Natural killer cell treated with Interleukin-12 subunit alpha and Interleukin-12 subunit beta and Interleukin-15 and Interleukin-18, amount 100 ng/mL, for 72 hours (primary cell): ENCODE measurements at regions not wholly inside any gene's neighbourhood (a gene's known extent, or its start where the extent isn't known, plus 50 kb on each side); places are given as distances from the start of the nearest gene placed in this dataset.

Source experiments
- ATAC-seq, 2 donors: fragments of 150-1000 bp; cut with Tn5 transposase in 1 of 2; sonication (Bioruptor Pico), chemical (Tn5 transposase) in 1 of 2; 2 replicates each; pipeline ENCODE4 v1.10.0; 2021
- DNase-seq: peaks from one replicate; pipeline ENCODE4 v3.0.0; 2022; ENCODE audit warnings: low spot score
- H3K27ac Mint-ChIP-seq, 2 donors: 1 replicate in 1 of 2; 2 replicates in 1 of 2; pipeline ENCODE4 v1.8.0; 2022; ENCODE audit warnings: mixed read lengths in 2 of 2, mild to moderate bottlenecking in 1 of 2, moderate library complexity in 1 of 2
- H3K27me3 Mint-ChIP-seq, 2 donors: 1 replicate in 1 of 2; 2 replicates in 1 of 2; pipeline ENCODE4 v1.8.0; 2022; ENCODE audit warnings: mixed read lengths in 2 of 2
- H3K36me3 Mint-ChIP-seq: one replicate; pipeline ENCODE4 v1.8.0; 2022; ENCODE audit warnings: mixed read lengths
- H3K4me1 Mint-ChIP-seq, 2 donors: 1 replicate in 1 of 2; 2 replicates in 1 of 2; pipeline ENCODE4 v1.8.0; 2022; ENCODE audit warnings: low read depth in 2 of 2, mixed read lengths in 2 of 2, mild to moderate bottlenecking in 1 of 2
- H3K4me3 Mint-ChIP-seq: one replicate; pipeline ENCODE4 v1.8.0; 2022; ENCODE audit warnings: mixed read lengths
- H3K9me3 Mint-ChIP-seq: 2 replicates; pipeline ENCODE4 v1.8.0; 2022; ENCODE audit warnings: mixed read lengths

- ATAC-seq (no peak), DNase-seq (no peak)
- H3K36me3 Mint-ChIP-seq = peaks cover 6% of the 10 kb centered on the region
- no peak overlapping the region for H3K27ac Mint-ChIP-seq
- no peaks in the 10 kb centered on the region for H3K27me3 Mint-ChIP-seq
- H3K4me3 Mint-ChIP-seq = no peak overlapping the region
- no peaks in the 10 kb centered on the region for H3K4me1 Mint-ChIP-seq
- H3K9me3 Mint-ChIP-seq = peaks cover 3% of the 10 kb centered on the region
These were observed 850.9 kb downstream of the USP25 start for GRCh38 chr21:16580661-16581060.

- Mint-ChIP-seq H3K27ac (no peak overlapping the region), H3K4me1 (no peaks in the 10 kb centered on the region), H3K27me3 (no peaks in the 10 kb centered on the region), H3K36me3 (no peaks in the 10 kb centered on the region), H3K4me3 (no peak overlapping the region), H3K9me3 (peaks cover 3% of the 10 kb centered on the region)
- ATAC-seq = no peak
- no peak for DNase-seq
These were observed 853.8 kb downstream of the USP25 start for GRCh38 chr21:16583556-16583955.

- no peaks in the 10 kb centered on the region for H3K36me3 Mint-ChIP-seq
- peaks cover 3% of the 10 kb centered on the region for H3K9me3 Mint-ChIP-seq
- H3K27me3 Mint-ChIP-seq = no peaks in the 10 kb centered on the region
- no peak overlapping the region for H3K4me3 Mint-ChIP-seq
- H3K27ac Mint-ChIP-seq = no peak overlapping the region
- DNase-seq (no peak), ATAC-seq (no peak)
- H3K4me1 Mint-ChIP-seq = no peaks in the 10 kb centered on the region
These were observed 855.0 kb downstream of the USP25 start for GRCh38 chr21:16584756-16585155.

- H3K4me1 Mint-ChIP-seq = no peaks in the 10 kb centered on the region
- H3K4me3 Mint-ChIP-seq = no peak overlapping the region
- H3K27ac Mint-ChIP-seq = no peak overlapping the region
- no peaks in the 10 kb centered on the region for H3K36me3 Mint-ChIP-seq
- DNase-seq = no peak
- no peak for ATAC-seq
- H3K27me3 Mint-ChIP-seq = no peaks in the 10 kb centered on the region
- peaks cover 3% of the 10 kb centered on the region for H3K9me3 Mint-ChIP-seq
These were observed 856.1 kb downstream of the USP25 start for GRCh38 chr21:16585896-16586295.

GRCh38 chr21:16587141-16587581 is 857.4 kb downstream of the USP25 start:
- H3K4me3 Mint-ChIP-seq = no peak overlapping the region
- no peaks in the 10 kb centered on the region for H3K4me1 Mint-ChIP-seq
- peaks cover 3% of the 10 kb centered on the region for H3K9me3 Mint-ChIP-seq
- H3K27ac Mint-ChIP-seq = no peak overlapping the region
- no peak for DNase-seq
- H3K36me3 Mint-ChIP-seq = no peaks in the 10 kb centered on the region
- H3K27me3 Mint-ChIP-seq = no peaks in the 10 kb centered on the region
- no peak for ATAC-seq

- no peak for ATAC-seq
- H3K9me3 Mint-ChIP-seq = peaks cover 3% of the 10 kb centered on the region
- no peaks in the 10 kb centered on the region for H3K27me3 Mint-ChIP-seq
- H3K4me3 Mint-ChIP-seq = no peak overlapping the region
- H3K36me3 Mint-ChIP-seq = no peaks in the 10 kb centered on the region
- DNase-seq = no peak
- H3K27ac Mint-ChIP-seq = no peak overlapping the region
- no peaks in the 10 kb centered on the region for H3K4me1 Mint-ChIP-seq
These were observed 858.0 kb downstream of the USP25 start for GRCh38 chr21:16587681-16588375.

- DNase-seq (no peak), ATAC-seq (no peak)
- no peaks in the 10 kb centered on the region for H3K4me1 Mint-ChIP-seq
- peaks cover 3% of the 10 kb centered on the region for H3K9me3 Mint-ChIP-seq
- H3K27me3 Mint-ChIP-seq = no peaks in the 10 kb centered on the region
- no peak overlapping the region for H3K27ac Mint-ChIP-seq
- H3K36me3 Mint-ChIP-seq = no peaks in the 10 kb centered on the region
- no peak overlapping the region for H3K4me3 Mint-ChIP-seq
These were observed 858.7 kb downstream of the USP25 start for GRCh38 chr21:16588433-16588860.

GRCh38 chr21:16589006-16589898 is 859.5 kb downstream of the USP25 start:
- Mint-ChIP-seq H3K27ac (no peak overlapping the region), H3K4me1 (no peaks in the 10 kb centered on the region), H3K4me3 (no peak overlapping the region), H3K27me3 (no peaks in the 10 kb centered on the region), H3K36me3 (no peaks in the 10 kb centered on the region), H3K9me3 (no peaks in the 10 kb centered on the region)
- ATAC-seq = no peak
- DNase-seq = no peak

- no peak overlapping the region for H3K4me3 Mint-ChIP-seq
- no peaks in the 10 kb centered on the region for H3K9me3 Mint-ChIP-seq
- ATAC-seq (no peak), DNase-seq (no peak)
- H3K27ac Mint-ChIP-seq = no peak overlapping the region
- no peaks in the 10 kb centered on the region for H3K4me1 Mint-ChIP-seq
- no peaks in the 10 kb centered on the region for H3K36me3 Mint-ChIP-seq
- no peaks in the 10 kb centered on the region for H3K27me3 Mint-ChIP-seq
These were observed 860.4 kb downstream of the USP25 start for GRCh38 chr21:16590186-16590585.

- no peak overlapping the region for H3K4me3 Mint-ChIP-seq
- H3K27me3 Mint-ChIP-seq = no peaks in the 10 kb centered on the region
- DNase-seq (no peak), ATAC-seq (no peak)
- H3K9me3 Mint-ChIP-seq = no peaks in the 10 kb centered on the region
- no peak overlapping the region for H3K27ac Mint-ChIP-seq
- no peaks in the 10 kb centered on the region for H3K36me3 Mint-ChIP-seq
- no peaks in the 10 kb centered on the region for H3K4me1 Mint-ChIP-seq
These were observed 861.0 kb downstream of the USP25 start for GRCh38 chr21:16590641-16591292.

GRCh38 chr21:16592381-16592780 is 862.6 kb downstream of the USP25 start:
- Mint-ChIP-seq H3K9me3 (no peaks in the 10 kb centered on the region), H3K27ac (no peak overlapping the region), H3K27me3 (no peaks in the 10 kb centered on the region), H3K4me3 (no peak overlapping the region), H3K36me3 (peaks cover 4% of the 10 kb centered on the region), H3K4me1 (no peaks in the 10 kb centered on the region)
- DNase-seq = no peak
- no peak for ATAC-seq

- ATAC-seq (no peak), DNase-seq (no peak)
- Mint-ChIP-seq H3K4me1 (no peaks in the 10 kb centered on the region), H3K27ac (no peak overlapping the region), H3K9me3 (peaks cover 4% of the 10 kb centered on the region), H3K36me3 (peaks cover 4% of the 10 kb centered on the region), H3K4me3 (no peak overlapping the region), H3K27me3 (no peaks in the 10 kb centered on the region)
These were observed 864.4 kb downstream of the USP25 start for GRCh38 chr21:16594191-16594590.

GRCh38 chr21:16596369-16596768 is 866.6 kb downstream of the USP25 start:
- Mint-ChIP-seq H3K4me1 (no peaks in the 10 kb centered on the region), H3K4me3 (no peak overlapping the region), H3K27ac (no peak overlapping the region), H3K9me3 (peaks cover 4% of the 10 kb centered on the region), H3K27me3 (no peaks in the 10 kb centered on the region), H3K36me3 (peaks cover 4% of the 10 kb centered on the region)
- ATAC-seq (no peak), DNase-seq (no peak)

GRCh38 chr21:16597753-16598152 is 868.0 kb downstream of the USP25 start:
- DNase-seq (no peak), ATAC-seq (no peak)
- Mint-ChIP-seq H3K9me3 (peaks cover 8% of the 10 kb centered on the region), H3K36me3 (peaks cover 4% of the 10 kb centered on the region), H3K27ac (no peak overlapping the region), H3K27me3 (no peaks in the 10 kb centered on the region), H3K4me1 (no peaks in the 10 kb centered on the region), H3K4me3 (no peak overlapping the region)
